Skeletal muscle tissue (tissue), 3 donors: ENCODE measurements at regions not wholly inside any gene's neighbourhood (a gene's known extent, or its start where the extent isn't known, plus 50 kb on each side); places are given as distances from the start of the nearest gene placed in this dataset.

Experiments used
- H3K27ac ChIP-seq: one replicate; pipeline ENCODE4 v1.7.0; 2013; ENCODE audit warnings: mild to moderate bottlenecking, low read depth, low read length, inconsistent platforms
- H3K27me3 ChIP-seq, 3 donors: one replicate each; pipeline ENCODE4 v1.7.0; 2013; ENCODE audit warnings: low read length in 3 of 3; ENCODE audit not compliant: control insufficient read depth in 3 of 3, insufficient read depth in 3 of 3
- H3K36me3 ChIP-seq, 3 donors: one replicate each; pipeline ENCODE4 v1.7.0; 2013; ENCODE audit warnings: low read length in 3 of 3; ENCODE audit not compliant: control insufficient read depth in 3 of 3, insufficient read depth in 3 of 3
- H3K4me1 ChIP-seq, 3 donors: one replicate each; pipeline ENCODE4 v1.7.0; 2013; ENCODE audit warnings: low read length in 3 of 3, mild to moderate bottlenecking in 3 of 3; ENCODE audit not compliant: control insufficient read depth in 3 of 3, insufficient read depth in 3 of 3
- H3K4me3 ChIP-seq, 3 donors: one replicate each; pipeline ENCODE4 v1.7.0; 2013; ENCODE audit warnings: low read length in 3 of 3
- H3K9ac ChIP-seq, 3 donors: one replicate each; pipeline ENCODE4 v1.7.0; 2013; ENCODE audit warnings: low read length in 3 of 3, mild to moderate bottlenecking in 3 of 3, moderate library complexity in 2 of 3, low read depth in 1 of 3
- H3K9me3 ChIP-seq, 3 donors: one replicate each; pipeline ENCODE4 v1.7.0; 2013; ENCODE audit warnings: low read length in 3 of 3; ENCODE audit not compliant: control insufficient read depth in 3 of 3
- donor health status: Osteomylitis.

GRCh38 chr6:8829796-8830195, 394.5 kb upstream of the SLC35B3 start:
- Histone ChIP-seq H3K9ac (no peak overlapping the region), H3K36me3 (no peaks in the 10 kb centered on the region), H3K4me1 (no peaks in the 10 kb centered on the region)

GRCh38 chr6:8829296-8829695, 394.0 kb upstream of the SLC35B3 start:
- H3K27ac ChIP-seq = no peak overlapping the region
- H3K9ac ChIP-seq = no peak overlapping the region
- H3K36me3 ChIP-seq = no peaks in the 10 kb centered on the region
- no peak overlapping the region for H3K4me3 ChIP-seq
- H3K4me1 ChIP-seq = no peaks in the 10 kb centered on the region
- H3K9me3 ChIP-seq = no peaks in the 10 kb centered on the region
- H3K27me3 ChIP-seq = no peaks in the 10 kb centered on the region

More at GRCh38 chr6:8829796-8830195, 394.5 kb upstream of the SLC35B3 start:
- no peak overlapping the region for H3K27ac ChIP-seq
- no peaks in the 10 kb centered on the region for H3K9me3 ChIP-seq
- H3K4me3 ChIP-seq = no peak overlapping the region
- no peaks in the 10 kb centered on the region for H3K27me3 ChIP-seq

GRCh38 chr6:8828376-8828775, 393.0 kb upstream of the SLC35B3 start:
- H3K4me1 ChIP-seq = no peaks in the 10 kb centered on the region
- H3K27ac ChIP-seq = no peak overlapping the region
- no peaks in the 10 kb centered on the region for H3K27me3 ChIP-seq

GRCh38 chr6:8825726-8826125, 390.4 kb upstream of the SLC35B3 start:
- Histone ChIP-seq H3K9ac (no peak overlapping the region), H3K4me3 (no peak overlapping the region), H3K4me1 (no peaks in the 10 kb centered on the region), H3K9me3 (peaks cover 0 to 6% (median 0%) of the 10 kb centered on the region in 3 donors), H3K36me3 (no peaks in the 10 kb centered on the region), H3K27me3 (no peaks in the 10 kb centered on the region), H3K27ac (no peak overlapping the region)

More at GRCh38 chr6:8828376-8828775, 393.0 kb upstream of the SLC35B3 start:
- no peaks in the 10 kb centered on the region for H3K9me3 ChIP-seq
- no peak overlapping the region for H3K4me3 ChIP-seq
- H3K36me3 ChIP-seq = no peaks in the 10 kb centered on the region
- H3K9ac ChIP-seq = no peak overlapping the region

DNA sequence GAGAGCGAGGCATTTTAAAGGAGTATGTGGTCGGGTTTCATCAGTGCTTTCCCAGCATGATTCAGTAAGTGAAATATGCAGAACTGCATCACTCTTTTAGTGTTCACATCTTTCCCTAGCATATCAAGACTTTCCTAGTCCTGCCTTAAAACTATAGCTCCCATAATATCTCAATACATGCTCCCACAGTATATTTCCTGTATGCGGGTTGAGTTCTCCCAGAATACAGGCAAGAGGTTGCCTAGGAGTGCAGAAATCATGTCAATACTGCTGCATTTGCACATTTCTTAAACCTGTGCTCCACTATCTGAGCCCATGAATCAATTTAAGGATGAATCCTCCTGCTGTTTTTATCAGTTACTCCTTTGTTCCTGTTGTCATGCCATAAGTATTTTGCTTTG, 386.6 kb upstream of the SLC35B3 start:
- H3K36me3 ChIP-seq = no peaks in the 10 kb centered on the region
- no peak overlapping the region for H3K4me3 ChIP-seq
- no peak overlapping the region for H3K9ac ChIP-seq
- no peaks in the 10 kb centered on the region for H3K4me1 ChIP-seq
- no peak overlapping the region for H3K27ac ChIP-seq
- H3K9me3 ChIP-seq = peaks cover 0 to 6% (median 0%) of the 10 kb centered on the region in 3 donors
- no peaks in the 10 kb centered on the region for H3K27me3 ChIP-seq

GRCh38 chr6:8820313-8820712, 385.0 kb upstream of the SLC35B3 start:
- H3K27me3 ChIP-seq = no peaks in the 10 kb centered on the region
- H3K36me3 ChIP-seq = no peaks in the 10 kb centered on the region
- H3K27ac ChIP-seq = no peak overlapping the region
- peaks cover 0 to 6% (median 0%) of the 10 kb centered on the region in 3 donors for H3K9me3 ChIP-seq
- H3K4me3 ChIP-seq = no peak overlapping the region
- H3K9ac ChIP-seq = no peak overlapping the region
- H3K4me1 ChIP-seq = no peaks in the 10 kb centered on the region

GRCh38 chr6:8819446-8819845, 384.1 kb upstream of the SLC35B3 start:
- H3K9me3 ChIP-seq = peaks cover 0 to 6% (median 0%) of the 10 kb centered on the region in 3 donors
- no peaks in the 10 kb centered on the region for H3K4me1 ChIP-seq
- H3K36me3 ChIP-seq = no peaks in the 10 kb centered on the region
- no peak overlapping the region for H3K9ac ChIP-seq
- no peak overlapping the region for H3K27ac ChIP-seq
- no peak overlapping the region for H3K4me3 ChIP-seq
- H3K27me3 ChIP-seq = no peaks in the 10 kb centered on the region

DNA sequence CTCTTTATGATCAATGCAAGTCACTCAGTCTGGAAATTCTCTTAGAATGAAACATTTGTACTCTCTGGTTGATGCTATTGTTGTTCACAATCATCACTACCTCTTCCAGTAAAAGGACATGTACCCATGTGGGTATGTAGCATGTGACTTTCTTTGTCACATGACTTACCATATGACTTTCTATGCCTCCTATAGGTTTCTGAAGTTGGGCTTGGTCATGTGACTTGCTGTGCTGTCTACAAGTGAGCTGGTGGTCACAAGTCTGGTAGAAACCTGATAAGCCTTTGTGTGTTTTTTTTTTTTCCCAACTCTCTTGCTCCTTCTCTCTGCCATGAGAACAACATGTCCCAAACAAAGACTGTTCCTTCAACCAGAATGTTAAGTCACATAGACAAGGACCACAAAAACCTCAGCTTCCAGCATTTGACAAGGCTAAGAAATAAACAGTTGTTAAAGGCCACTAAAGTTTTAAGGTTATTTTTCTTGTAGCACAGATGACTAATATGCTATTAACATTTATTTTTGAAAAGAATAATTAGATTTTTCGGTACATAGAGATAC, 379.2 kb upstream of the SLC35B3 start:
- no peak overlapping the region for H3K27ac ChIP-seq

GRCh38 chr6:8810325-8810724, 375.0 kb upstream of the SLC35B3 start:
- Histone ChIP-seq H3K4me3 (no peak overlapping the region), H3K27ac (no peak overlapping the region), H3K9ac (no peak overlapping the region), H3K9me3 (no peaks in the 10 kb centered on the region), H3K36me3 (no peaks in the 10 kb centered on the region), H3K27me3 (no peaks in the 10 kb centered on the region), H3K4me1 (no peaks in the 10 kb centered on the region)

More for the DNA sequence above, 379.2 kb upstream of the SLC35B3 start:
- H3K4me3 ChIP-seq = no peak overlapping the region
- no peaks in the 10 kb centered on the region for H3K4me1 ChIP-seq
- H3K27me3 ChIP-seq = no peaks in the 10 kb centered on the region
- no peak overlapping the region for H3K9ac ChIP-seq
- no peaks in the 10 kb centered on the region for H3K36me3 ChIP-seq
- H3K9me3 ChIP-seq = no peaks in the 10 kb centered on the region

GRCh38 chr6:8809662-8810061, 374.3 kb upstream of the SLC35B3 start:
- Histone ChIP-seq H3K4me1 (no peaks in the 10 kb centered on the region), H3K4me3 (no peak overlapping the region), H3K9me3 (no peaks in the 10 kb centered on the region)

More at GRCh38 chr6:8809662-8810061, 374.3 kb upstream of the SLC35B3 start:
- Histone ChIP-seq H3K9ac (no peak overlapping the region), H3K27me3 (no peaks in the 10 kb centered on the region), H3K36me3 (no peaks in the 10 kb centered on the region), H3K27ac (no peak overlapping the region)
